SU-DHL-6 (cell line): ENCODE measurements at regions not wholly inside any gene's neighbourhood (a gene's known extent, or its start where the extent isn't known, plus 50 kb on each side); places are given as distances from the start of the nearest gene placed in this dataset.

Experiments used
- H2AFZ ChIP-seq: fragments of 200-600 bp; sonication (generic); 2 replicates; pipeline ENCODE4 v1.6.1; 2014; ENCODE audit warnings: low read depth, mild to moderate bottlenecking, moderate library complexity, mixed read lengths, antibody characterized with exemption, low read length; ENCODE audit not compliant: severe bottlenecking
- H3F3A ChIP-seq: fragments of 200-600 bp; shearing (Covaris generic); 2 replicates; pipeline ENCODE4 v1.6.0; 2016; ENCODE audit warnings: antibody characterized with exemption, mild to moderate bottlenecking; ENCODE audit not compliant: insufficient read depth
- H3K27ac ChIP-seq: fragments of 200-600 bp; sonication (generic); 2 replicates; pipeline ENCODE4 v1.5.1; 2016; ENCODE audit warnings: low read depth, mild to moderate bottlenecking, low read length, moderate library complexity, mixed read lengths
- H3K27me3 ChIP-seq: fragments of 200-600 bp; sonication (generic), shearing (Covaris generic); 2 replicates; pipeline ENCODE4 v1.6.0; 2014; ENCODE audit warnings: mild to moderate bottlenecking, low read length
- H3K36me3 ChIP-seq: fragments of 200-600 bp; sonication (generic); 2 replicates; pipeline ENCODE4 v1.6.1; 2014; ENCODE audit warnings: mild to moderate bottlenecking, low read length, mixed read lengths
- H3K4me2 ChIP-seq: fragments of 300-600, 200-600 bp; shearing (Covaris generic), sonication (generic); 2 replicates; pipeline ENCODE4 v1.6.0; 2014; ENCODE audit warnings: low read length, low read depth, mild to moderate bottlenecking; ENCODE audit not compliant: poor library complexity, severe bottlenecking
- H3K4me3 ChIP-seq: fragments of 200-600 bp; sonication (generic); 2 replicates; pipeline ENCODE4 v1.5.1; 2014; ENCODE audit warnings: antibody characterized with exemption, low read length, mild to moderate bottlenecking, mixed read lengths; ENCODE audit not compliant: insufficient read depth, poor library complexity, severe bottlenecking
- H3K79me2 ChIP-seq: fragments of 200-600 bp; sonication (generic); 2 replicates; pipeline ENCODE4 v1.6.1; 2014; ENCODE audit warnings: mild to moderate bottlenecking, low read length, moderate library complexity; ENCODE audit not compliant: insufficient read depth
- H3K9ac ChIP-seq: fragments of 200-600 bp; sonication (generic); 2 replicates; pipeline ENCODE4 v1.7.0; 2014; ENCODE audit warnings: mild to moderate bottlenecking, low read length
- H3K9me2 ChIP-seq: fragments of 200-600 bp; sonication (generic); replicated peaks from 2 replicates; pipeline ENCODE4 v1.6.1; 2014; ENCODE audit warnings: low read length; ENCODE audit not compliant: insufficient read depth
- H3K9me3 ChIP-seq: fragments of 200-600 bp; sonication (generic); 2 replicates; pipeline ENCODE4 v1.6.1; 2014; ENCODE audit warnings: low read length, mixed read lengths; ENCODE audit not compliant: insufficient read depth
- H4K20me1 ChIP-seq: fragments of 200-600 bp; sonication (generic); 2 replicates; pipeline ENCODE4 v1.6.1; 2014; ENCODE audit warnings: low read depth, mild to moderate bottlenecking, antibody characterized with exemption, low read length, moderate library complexity, mixed read lengths
- CTCF ChIP-seq: fragments of 200-600 bp; sonication (generic); IDR thresholded peaks from one replicate; pipeline ENCODE4 v1.5.1; 2017; ENCODE audit warnings: antibody characterized with exemption, mild to moderate bottlenecking, low read length, moderate library complexity; ENCODE audit not compliant: insufficient read depth, poor library complexity, severe bottlenecking
- EZH2phosphoT487 ChIP-seq: fragments of 200-600 bp; sonication (generic), shearing (Covaris generic); conservative IDR thresholded peaks from 2 replicates; pipeline ENCODE4 v1.6.1; 2018; ENCODE audit warnings: mild to moderate bottlenecking, antibody characterized with exemption, low read length, moderate library complexity, mixed read lengths

- Histone ChIP-seq H3K9me2 (no peaks in the 10 kb centered on the region), H3F3A (peaks cover 3% of the 10 kb centered on the region; the same call in 1 of the 2 replicates), H2AFZ (no peak overlapping the region), H3K36me3 (no peaks in the 10 kb centered on the region), H3K9ac (no peak overlapping the region), H3K27ac (no peak overlapping the region), H3K79me2 (no peaks in the 10 kb centered on the region), H3K9me3 (no peaks in the 10 kb centered on the region), H3K4me2 (no peak overlapping the region), H3K4me3 (no peak overlapping the region), H4K20me1 (no peaks in the 10 kb centered on the region), H3K27me3 (no peaks in the 10 kb centered on the region)
- TF ChIP-seq CTCF (no peak), EZH2phosphoT487 (no peak)
These were observed 172.4 kb upstream of the GSE1 start for GRCh38 chr16:85440744-85441143.

GRCh38 chr16:85441189-85441889, 171.8 kb upstream of the GSE1 start:
- Histone ChIP-seq H2AFZ (no peak overlapping the region), H3K9me2 (no peaks in the 10 kb centered on the region), H3F3A (peaks cover 3% of the 10 kb centered on the region; the same call in 1 of the 2 replicates), H3K9me3 (no peaks in the 10 kb centered on the region), H3K27ac (no peak overlapping the region), H4K20me1 (no peaks in the 10 kb centered on the region), H3K79me2 (no peaks in the 10 kb centered on the region), H3K27me3 (no peaks in the 10 kb centered on the region), H3K9ac (no peak overlapping the region), H3K4me3 (no peak overlapping the region), H3K36me3 (no peaks in the 10 kb centered on the region), H3K4me2 (no peak overlapping the region)
- TF ChIP-seq CTCF (peak; percentile 32), EZH2phosphoT487 (no peak)

- TF ChIP-seq CTCF (no peak), EZH2phosphoT487 (no peak)
- Histone ChIP-seq H3K4me3 (no peak overlapping the region), H3F3A (peaks cover 3% of the 10 kb centered on the region; the same call in 1 of the 2 replicates), H2AFZ (no peak overlapping the region), H3K36me3 (no peaks in the 10 kb centered on the region), H3K27ac (no peak overlapping the region), H3K79me2 (no peaks in the 10 kb centered on the region), H3K4me2 (no peak overlapping the region), H3K27me3 (no peaks in the 10 kb centered on the region), H4K20me1 (no peaks in the 10 kb centered on the region), H3K9me3 (no peaks in the 10 kb centered on the region), H3K9ac (no peak overlapping the region), H3K9me2 (no peaks in the 10 kb centered on the region)
These were observed 171.0 kb upstream of the GSE1 start for GRCh38 chr16:85441890-85442670.
